Activated CD4-positive, CD25-positive, alpha-beta regulatory T cell treated with anti-CD3 and anti-CD28 coated beads, Interleukin-2, amount 50 U/mL, for 24 hours (primary cell): ENCODE measurements at regions not wholly inside any gene's neighbourhood (a gene's known extent, or its start where the extent isn't known, plus 50 kb on each side); places are given as distances from the start of the nearest gene placed in this dataset.
"Not testable (repeated sequence)": the region's sequence is repeated elsewhere in the genome, so short reads cannot be mapped to it uniquely, and the experiment has no call there.

Experiments
- ATAC-seq, 2 donors: fragments of 150-1000 bp; cut with Tn5 transposase; one replicate each; pipeline ENCODE4 v1.10.0; 2021; ENCODE audit warnings: mild to moderate bottlenecking in 1 of 2, moderate library complexity in 1 of 2

GRCh38 chr3:95710684-95711083 is 1103.7 kb upstream of the EPHA6 start:
- ATAC-seq = no peak

- no peak for ATAC-seq
These were observed 1102.6 kb upstream of the EPHA6 start for GRCh38 chr3:95711789-95712188.

- no peak for ATAC-seq
These were observed 1099.3 kb upstream of the EPHA6 start for GRCh38 chr3:95715128-95715527.

- ATAC-seq = no peak
These were observed 1097.3 kb upstream of the EPHA6 start for GRCh38 chr3:95717048-95717447.

GRCh38 chr3:95718168-95718567 is 1096.2 kb upstream of the EPHA6 start:
- no peak for ATAC-seq

- no peak for ATAC-seq
These were observed 1094.9 kb upstream of the EPHA6 start for GRCh38 chr3:95719481-95719880.

- ATAC-seq = no peak
These were observed 1092.5 kb upstream of the EPHA6 start for GRCh38 chr3:95721938-95722337.

- ATAC-seq = no peak
These were observed 1088.6 kb upstream of the EPHA6 start for GRCh38 chr3:95725770-95726169.

GRCh38 chr3:95731753-95732152 is 1082.6 kb upstream of the EPHA6 start:
- ATAC-seq = no peak

GRCh38 chr3:95733336-95733735 is 1081.1 kb upstream of the EPHA6 start:
- no peak for ATAC-seq

- no peak for ATAC-seq
These were observed 1076.3 kb upstream of the EPHA6 start for GRCh38 chr3:95738045-95738444.

GRCh38 chr3:95744896-95745295 is 1069.5 kb upstream of the EPHA6 start:
- ATAC-seq = not testable (repeated sequence)

GRCh38 chr3:95750097-95750496 is 1064.3 kb upstream of the EPHA6 start:
- ATAC-seq = no peak

- ATAC-seq = no peak
These were observed 1062.9 kb upstream of the EPHA6 start for GRCh38 chr3:95751509-95751908.

- ATAC-seq = no peak
These were observed 1062.2 kb upstream of the EPHA6 start for GRCh38 chr3:95752199-95752598.

- ATAC-seq = no peak
These were observed 1055.7 kb upstream of the EPHA6 start for GRCh38 chr3:95758707-95759106.

GRCh38 chr3:95759614-95760301 is 1054.6 kb upstream of the EPHA6 start:
- no peak for ATAC-seq

GRCh38 chr3:95775486-95776094 is 1038.8 kb upstream of the EPHA6 start:
- ATAC-seq = no peak

GRCh38 chr3:95781598-95781997 is 1032.8 kb upstream of the EPHA6 start:
- ATAC-seq = no peak

GRCh38 chr3:95789111-95789510 is 1025.3 kb upstream of the EPHA6 start:
- no peak for ATAC-seq

- no peak for ATAC-seq
These were observed 1017.3 kb upstream of the EPHA6 start for GRCh38 chr3:95797081-95797480.

GRCh38 chr3:95798628-95799027 is 1015.8 kb upstream of the EPHA6 start:
- no peak for ATAC-seq

GRCh38 chr3:95810462-95810861 is 1003.9 kb upstream of the EPHA6 start:
- no peak for ATAC-seq

- no peak for ATAC-seq
These were observed 1001.1 kb upstream of the EPHA6 start for GRCh38 chr3:95813244-95813643.

GRCh38 chr3:95815828-95816227 is 998.6 kb upstream of the EPHA6 start:
- no peak for ATAC-seq
